Osteocyte (in vitro differentiated cells): ENCODE measurements at regions not wholly inside any gene's neighbourhood (a gene's known extent, or its start where the extent isn't known, plus 50 kb on each side); places are given as distances from the start of the nearest gene placed in this dataset.
"Not testable (repeated sequence)": the region's sequence is repeated elsewhere in the genome, so short reads cannot be mapped to it uniquely, and the experiment has no call there.

Experiments used
- DNase-seq: peaks from one replicate; pipeline ENCODE4 v3.0.0; 2021; ENCODE audit warnings: mixed read lengths; ENCODE audit not compliant: unreplicated experiment; ENCODE audit errors: extremely low spot score
- H3K27ac Mint-ChIP-seq: one replicate; pipeline ENCODE4 v1.8.0; 2021; ENCODE audit warnings: mild to moderate bottlenecking, mixed read lengths; ENCODE audit not compliant: unreplicated experiment
- H3K27me3 Mint-ChIP-seq: one replicate; pipeline ENCODE4 v1.8.0; 2021; ENCODE audit warnings: mixed read lengths; ENCODE audit not compliant: unreplicated experiment
- H3K36me3 Mint-ChIP-seq: one replicate; pipeline ENCODE4 v1.8.0; 2021; ENCODE audit warnings: mixed read lengths; ENCODE audit not compliant: unreplicated experiment
- H3K4me1 Mint-ChIP-seq: one replicate; pipeline ENCODE4 v1.8.0; 2021; ENCODE audit warnings: mixed read lengths; ENCODE audit not compliant: unreplicated experiment
- H3K4me3 Mint-ChIP-seq: one replicate; pipeline ENCODE4 v1.8.0; 2021; ENCODE audit warnings: mild to moderate bottlenecking, moderate library complexity, mixed read lengths; ENCODE audit not compliant: unreplicated experiment
- H3K9me3 Mint-ChIP-seq: one replicate; pipeline ENCODE4 v1.8.0; 2021; ENCODE audit warnings: mixed read lengths; ENCODE audit not compliant: unreplicated experiment
- CTCF ChIP-seq: fragments of 200-600 bp; sonication (generic); IDR thresholded peaks from 2 replicates; pipeline ENCODE4 v1.5.0; 2021; ENCODE audit warnings: antibody characterized with exemption, mild to moderate bottlenecking, moderate library complexity

GRCh38 chr10:25828475-25828874 lies 105.6 kb upstream of the MYO3A start:
- DNase-seq = no peak
- Mint-ChIP-seq H3K27ac (no peak overlapping the region), H3K4me3 (no peak overlapping the region), H3K4me1 (no peaks in the 10 kb centered on the region), H3K27me3 (no peaks in the 10 kb centered on the region), H3K9me3 (no peaks in the 10 kb centered on the region), H3K36me3 (no peaks in the 10 kb centered on the region)
- TF ChIP-seq CTCF = no peak

GRCh38 chr10:25831080-25831479 lies 102.9 kb upstream of the MYO3A start:
- Mint-ChIP-seq H3K4me3 (no peak overlapping the region), H3K4me1 (no peaks in the 10 kb centered on the region), H3K27me3 (no peaks in the 10 kb centered on the region), H3K27ac (no peak overlapping the region), H3K9me3 (no peaks in the 10 kb centered on the region), H3K36me3 (no peaks in the 10 kb centered on the region)
- TF ChIP-seq CTCF = no peak
- no peak for DNase-seq

- no peaks in the 10 kb centered on the region for H3K27me3 Mint-ChIP-seq
- no peak for DNase-seq
- H3K36me3 Mint-ChIP-seq = no peaks in the 10 kb centered on the region
- no peak overlapping the region for H3K4me3 Mint-ChIP-seq
- H3K9me3 Mint-ChIP-seq = no peaks in the 10 kb centered on the region
- H3K27ac Mint-ChIP-seq = no peak overlapping the region
- no peaks in the 10 kb centered on the region for H3K4me1 Mint-ChIP-seq
- no peak for TF ChIP-seq CTCF
Measured at GRCh38 chr10:25839683-25840082, 94.3 kb upstream of the MYO3A start.

- not testable (repeated sequence) for H3K9me3 Mint-ChIP-seq, H3K27ac Mint-ChIP-seq, H3K4me3 Mint-ChIP-seq, DNase-seq, H3K36me3 Mint-ChIP-seq, H3K4me1 Mint-ChIP-seq, H3K27me3 Mint-ChIP-seq
Measured at GRCh38 chr10:25840875-25841274, 93.2 kb upstream of the MYO3A start.

- no peak overlapping the region for H3K27ac Mint-ChIP-seq
- no peaks in the 10 kb centered on the region for H3K4me1 Mint-ChIP-seq
- no peak overlapping the region for H3K4me3 Mint-ChIP-seq
- no peaks in the 10 kb centered on the region for H3K36me3 Mint-ChIP-seq
- H3K9me3 Mint-ChIP-seq = no peaks in the 10 kb centered on the region
- H3K27me3 Mint-ChIP-seq = no peaks in the 10 kb centered on the region
- DNase-seq = no peak
- no peak for TF ChIP-seq CTCF
Measured at GRCh38 chr10:25842146-25842545, 91.9 kb upstream of the MYO3A start.

- no peak for TF ChIP-seq CTCF
- no peaks in the 10 kb centered on the region for H3K27me3 Mint-ChIP-seq
- no peaks in the 10 kb centered on the region for H3K9me3 Mint-ChIP-seq
- no peaks in the 10 kb centered on the region for H3K36me3 Mint-ChIP-seq
- H3K4me1 Mint-ChIP-seq = no peaks in the 10 kb centered on the region
- no peak overlapping the region for H3K4me3 Mint-ChIP-seq
- no peak for DNase-seq
- no peak overlapping the region for H3K27ac Mint-ChIP-seq
Measured at GRCh38 chr10:25843551-25844170, 90.4 kb upstream of the MYO3A start.

GRCh38 chr10:25844716-25845115 lies 89.3 kb upstream of the MYO3A start:
- not testable (repeated sequence) for H3K4me1 Mint-ChIP-seq, H3K27ac Mint-ChIP-seq, H3K4me3 Mint-ChIP-seq, DNase-seq, H3K36me3 Mint-ChIP-seq, H3K27me3 Mint-ChIP-seq, H3K9me3 Mint-ChIP-seq
